Uterus (tissue), 2 donors: ENCODE measurements at regions not wholly inside any gene's neighbourhood (a gene's known extent, or its start where the extent isn't known, plus 50 kb on each side); places are given as distances from the start of the nearest gene placed in this dataset.

Experiments used
- POLR2A ChIP-seq, 2 donors: fragments of 450-650 bp; IDR thresholded peaks; one replicate each; pipeline ENCODE4 v1.6.1; 2016; ENCODE audit warnings: antibody characterized with exemption in 2 of 2, mild to moderate bottlenecking in 1 of 2, moderate library complexity in 1 of 2
- TF ChIP-seq, protein P1 (sequence below), 4 experiments: fragments of 200-600 bp in 2 of 4; fragments of 450-650 bp in 2 of 4; sonication (generic) in 2 of 4; IDR thresholded peaks; one replicate each; pipeline ENCODE4 v1.5.1; 2016 to 2019; ENCODE audit warnings: antibody characterized with exemption in 4 of 4, mild to moderate bottlenecking in 2 of 4, moderate library complexity in 1 of 4

DNA sequence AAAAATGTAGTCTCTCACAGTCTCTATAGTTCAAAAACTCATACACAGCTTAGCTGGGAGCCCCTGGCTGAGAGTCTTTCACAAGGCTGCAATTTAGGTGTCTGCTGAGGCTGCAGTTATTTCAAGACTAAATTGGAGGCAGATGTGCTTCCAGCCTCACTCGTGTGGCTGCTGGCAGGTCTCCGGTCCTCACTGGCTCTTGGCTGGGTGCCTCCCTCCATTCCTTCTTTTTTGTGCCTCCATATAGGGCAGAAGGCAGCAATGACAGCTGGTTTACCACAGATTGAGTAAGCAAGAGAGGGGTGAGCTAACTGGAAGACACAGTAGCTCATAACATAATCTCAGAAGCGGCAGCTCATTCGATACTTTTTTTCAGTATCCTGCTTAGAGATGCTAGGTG, 2167.7 kb upstream of the WWC1 start:
- TF ChIP-seq, protein P1, sequence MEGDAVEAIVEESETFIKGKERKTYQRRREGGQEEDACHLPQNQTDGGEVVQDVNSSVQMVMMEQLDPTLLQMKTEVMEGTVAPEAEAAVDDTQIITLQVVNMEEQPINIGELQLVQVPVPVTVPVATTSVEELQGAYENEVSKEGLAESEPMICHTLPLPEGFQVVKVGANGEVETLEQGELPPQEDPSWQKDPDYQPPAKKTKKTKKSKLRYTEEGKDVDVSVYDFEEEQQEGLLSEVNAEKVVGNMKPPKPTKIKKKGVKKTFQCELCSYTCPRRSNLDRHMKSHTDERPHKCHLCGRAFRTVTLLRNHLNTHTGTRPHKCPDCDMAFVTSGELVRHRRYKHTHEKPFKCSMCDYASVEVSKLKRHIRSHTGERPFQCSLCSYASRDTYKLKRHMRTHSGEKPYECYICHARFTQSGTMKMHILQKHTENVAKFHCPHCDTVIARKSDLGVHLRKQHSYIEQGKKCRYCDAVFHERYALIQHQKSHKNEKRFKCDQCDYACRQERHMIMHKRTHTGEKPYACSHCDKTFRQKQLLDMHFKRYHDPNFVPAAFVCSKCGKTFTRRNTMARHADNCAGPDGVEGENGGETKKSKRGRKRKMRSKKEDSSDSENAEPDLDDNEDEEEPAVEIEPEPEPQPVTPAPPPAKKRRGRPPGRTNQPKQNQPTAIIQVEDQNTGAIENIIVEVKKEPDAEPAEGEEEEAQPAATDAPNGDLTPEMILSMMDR (IDR thresholded peaks at IDR 0.05): no peak
- no peak for TF ChIP-seq POLR2A (IDR thresholded peaks at IDR 0.05)
